Parathyroid adenoma (tissue), 2 donors: ENCODE measurements at regions not wholly inside any gene's neighbourhood (a gene's known extent, or its start where the extent isn't known, plus 50 kb on each side); places are given as distances from the start of the nearest gene placed in this dataset.

Experiments used
- H2AFZ ChIP-seq: fragments of 300-600 bp; sonication (generic); one replicate; pipeline ENCODE4 v1.7.0; 2017; ENCODE audit warnings: antibody characterized with exemption, mild to moderate bottlenecking
- H3K27ac ChIP-seq: fragments of 300-600 bp; sonication (generic); one replicate; pipeline ENCODE4 v1.7.0; 2017
- H3K27me3 ChIP-seq: fragments of 300-600 bp; sonication (generic); one replicate; pipeline ENCODE4 v1.7.0; 2017; ENCODE audit warnings: low read length; ENCODE audit not compliant: control insufficient read depth, insufficient read depth
- H3K36me3 ChIP-seq: fragments of 300-600 bp; sonication (generic); one replicate; pipeline ENCODE4 v1.7.0; 2017; ENCODE audit warnings: low read length; ENCODE audit not compliant: control insufficient read depth, insufficient read depth
- H3K4me1 ChIP-seq: fragments of 300-600 bp; sonication (generic); one replicate; pipeline ENCODE4 v1.7.0; 2017; ENCODE audit warnings: control low read depth
- H3K4me2 ChIP-seq: fragments of 300-600 bp; sonication (generic); one replicate; pipeline ENCODE4 v1.7.0; 2017; ENCODE audit warnings: low read length
- H3K4me3 ChIP-seq: fragments of 300-600 bp; sonication (generic); one replicate; pipeline ENCODE4 v1.7.0; 2017; ENCODE audit warnings: low read depth, low read length
- H3K79me2 ChIP-seq: fragments of 300-600 bp; sonication (generic); one replicate; pipeline ENCODE4 v1.7.0; 2017; ENCODE audit warnings: control low read depth
- H3K9ac ChIP-seq: fragments of 300-600 bp; sonication (generic); one replicate; pipeline ENCODE4 v1.7.0; 2017; ENCODE audit warnings: mild to moderate bottlenecking
- H3K9me3 ChIP-seq: fragments of 300-600 bp; sonication (generic); one replicate; pipeline ENCODE4 v1.7.0; 2017; ENCODE audit warnings: low read length; ENCODE audit not compliant: control insufficient read depth
- TF ChIP-seq, protein P1 (sequence below): fragments of 300-600 bp; sonication (generic); IDR thresholded peaks from one replicate; pipeline ENCODE4 v1.7.0; 2017; ENCODE audit warnings: antibody characterized with exemption, mild to moderate bottlenecking
- donor health status: primary hyperparathyroidism.

DNA sequence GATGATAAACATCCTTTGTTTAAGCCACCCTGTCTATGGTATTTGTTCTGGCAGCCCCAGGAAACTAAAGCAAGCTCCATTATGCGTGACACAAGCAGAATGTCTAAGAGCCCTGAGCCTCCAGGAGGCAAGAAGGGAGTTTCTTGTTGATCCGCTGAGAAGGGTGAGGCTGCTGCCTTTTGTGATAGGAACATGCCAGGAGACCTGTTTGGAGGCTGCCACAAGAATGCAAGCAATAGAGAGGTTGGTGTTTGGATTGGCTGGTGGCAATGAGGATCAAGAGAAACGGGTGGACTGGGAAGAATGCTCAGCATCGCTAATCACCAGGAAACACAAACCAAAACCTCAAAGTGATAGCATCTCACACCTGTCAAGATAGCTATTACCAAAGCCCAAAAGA lies 104.8 kb downstream of the ASB7 start:
- TF ChIP-seq, protein P1, sequence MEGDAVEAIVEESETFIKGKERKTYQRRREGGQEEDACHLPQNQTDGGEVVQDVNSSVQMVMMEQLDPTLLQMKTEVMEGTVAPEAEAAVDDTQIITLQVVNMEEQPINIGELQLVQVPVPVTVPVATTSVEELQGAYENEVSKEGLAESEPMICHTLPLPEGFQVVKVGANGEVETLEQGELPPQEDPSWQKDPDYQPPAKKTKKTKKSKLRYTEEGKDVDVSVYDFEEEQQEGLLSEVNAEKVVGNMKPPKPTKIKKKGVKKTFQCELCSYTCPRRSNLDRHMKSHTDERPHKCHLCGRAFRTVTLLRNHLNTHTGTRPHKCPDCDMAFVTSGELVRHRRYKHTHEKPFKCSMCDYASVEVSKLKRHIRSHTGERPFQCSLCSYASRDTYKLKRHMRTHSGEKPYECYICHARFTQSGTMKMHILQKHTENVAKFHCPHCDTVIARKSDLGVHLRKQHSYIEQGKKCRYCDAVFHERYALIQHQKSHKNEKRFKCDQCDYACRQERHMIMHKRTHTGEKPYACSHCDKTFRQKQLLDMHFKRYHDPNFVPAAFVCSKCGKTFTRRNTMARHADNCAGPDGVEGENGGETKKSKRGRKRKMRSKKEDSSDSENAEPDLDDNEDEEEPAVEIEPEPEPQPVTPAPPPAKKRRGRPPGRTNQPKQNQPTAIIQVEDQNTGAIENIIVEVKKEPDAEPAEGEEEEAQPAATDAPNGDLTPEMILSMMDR: no peak
- H3K27me3 ChIP-seq: no peaks in the 10 kb centered on the region
- no peak overlapping the region for H3K4me2 ChIP-seq
- H3K27ac ChIP-seq: no peak overlapping the region
- H3K36me3 ChIP-seq: no peaks in the 10 kb centered on the region
- no peak overlapping the region for H3K9ac ChIP-seq
- no peaks in the 10 kb centered on the region for H3K9me3 ChIP-seq
- H2AFZ ChIP-seq: no peak overlapping the region
- no peak overlapping the region for H3K4me3 ChIP-seq
- no peaks in the 10 kb centered on the region for H3K79me2 ChIP-seq
- no peaks in the 10 kb centered on the region for H3K4me1 ChIP-seq

- H3K27me3 ChIP-seq: no peaks in the 10 kb centered on the region
- H3K4me2 ChIP-seq: no peak overlapping the region
- no peak overlapping the region for H3K27ac ChIP-seq
- TF ChIP-seq, protein P1: no peak
- no peak overlapping the region for H3K9ac ChIP-seq
- H3K4me1 ChIP-seq: no peaks in the 10 kb centered on the region
- no peak overlapping the region for H3K4me3 ChIP-seq
- no peaks in the 10 kb centered on the region for H3K9me3 ChIP-seq
- H2AFZ ChIP-seq: no peak overlapping the region
- no peaks in the 10 kb centered on the region for H3K79me2 ChIP-seq
- H3K36me3 ChIP-seq: no peaks in the 10 kb centered on the region
These were observed 106.5 kb downstream of the ASB7 start for GRCh38 chr15:100708916-100709315.

DNA sequence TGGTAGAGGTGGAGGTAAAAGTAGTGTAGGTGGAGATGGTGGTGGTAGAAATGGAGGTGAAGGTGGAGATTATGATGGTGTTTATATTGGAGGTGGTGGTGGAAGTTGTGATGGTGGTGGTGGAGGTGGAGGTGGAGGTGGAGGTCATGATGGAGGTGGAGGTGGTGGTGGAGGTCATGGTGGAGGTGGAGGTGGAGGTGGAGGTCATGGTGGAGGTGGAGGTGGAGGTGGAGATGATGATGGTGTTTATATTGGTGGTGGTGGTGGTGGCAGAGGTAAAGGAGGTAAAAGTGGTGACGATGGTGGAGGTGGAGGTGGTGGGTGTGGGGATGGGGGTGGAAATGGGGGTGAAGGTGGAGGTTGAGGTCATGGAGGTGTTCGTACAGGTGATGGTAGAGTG lies 107.8 kb downstream of the ASB7 start:
- H3K36me3 ChIP-seq: no peaks in the 10 kb centered on the region
- H3K9me3 ChIP-seq: no peaks in the 10 kb centered on the region
- no peak overlapping the region for H3K27ac ChIP-seq
- H3K9ac ChIP-seq: no peak overlapping the region
- no peak overlapping the region for H2AFZ ChIP-seq
- TF ChIP-seq, protein P1: no peak
- no peaks in the 10 kb centered on the region for H3K27me3 ChIP-seq
- no peaks in the 10 kb centered on the region for H3K79me2 ChIP-seq
- no peaks in the 10 kb centered on the region for H3K4me1 ChIP-seq
- no peak overlapping the region for H3K4me2 ChIP-seq
- no peak overlapping the region for H3K4me3 ChIP-seq

DNA sequence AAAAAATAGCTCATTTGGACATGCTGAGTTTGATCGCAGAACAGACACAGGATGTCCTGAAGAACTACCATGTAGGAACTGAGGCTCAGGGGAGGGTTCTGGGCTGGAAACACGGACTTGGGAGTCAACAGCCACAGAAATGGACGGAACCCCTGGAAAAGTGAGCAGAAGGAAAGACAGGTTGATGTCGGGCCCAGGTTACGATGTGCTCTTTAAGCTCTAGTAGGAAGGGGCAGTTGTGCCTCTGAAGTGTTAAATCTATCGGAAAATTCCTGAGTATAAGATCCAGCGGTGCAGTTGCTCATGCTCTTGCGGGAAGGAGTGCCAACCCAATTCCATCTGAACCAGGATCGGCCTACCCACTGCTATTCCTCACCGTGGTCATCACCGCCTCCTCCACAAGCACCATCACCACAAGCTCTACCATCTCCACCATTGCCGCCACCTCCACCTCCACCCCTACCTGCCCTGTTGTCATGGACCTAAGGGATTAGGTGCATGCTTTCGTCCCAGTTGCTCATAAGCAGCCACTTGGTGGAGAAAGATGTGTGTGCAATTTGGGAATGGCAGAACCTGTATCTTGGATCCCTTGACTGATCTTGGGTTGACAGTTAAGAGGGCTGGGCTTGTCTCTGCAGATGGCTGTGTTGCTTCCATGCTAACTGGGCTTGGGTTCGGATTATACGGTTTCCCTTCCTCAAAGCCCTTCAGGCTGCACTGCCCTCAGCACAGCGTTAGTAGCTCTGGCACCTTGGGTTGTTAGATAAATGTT lies 108.5 kb downstream of the ASB7 start:
- no peak overlapping the region for H2AFZ ChIP-seq
- no peak overlapping the region for H3K4me2 ChIP-seq
- no peaks in the 10 kb centered on the region for H3K27me3 ChIP-seq
- H3K4me3 ChIP-seq: no peak overlapping the region
- H3K9me3 ChIP-seq: no peaks in the 10 kb centered on the region
- H3K4me1 ChIP-seq: no peaks in the 10 kb centered on the region
- no peaks in the 10 kb centered on the region for H3K36me3 ChIP-seq
- H3K79me2 ChIP-seq: no peaks in the 10 kb centered on the region
- H3K27ac ChIP-seq: no peak overlapping the region
- H3K9ac ChIP-seq: no peak overlapping the region
- TF ChIP-seq, protein P1: no peak

- Histone ChIP-seq H3K9ac (no peak overlapping the region), H3K79me2 (no peaks in the 10 kb centered on the region), H3K4me2 (no peak overlapping the region), H3K9me3 (no peaks in the 10 kb centered on the region), H2AFZ (no peak overlapping the region), H3K36me3 (no peaks in the 10 kb centered on the region), H3K4me1 (no peaks in the 10 kb centered on the region), H3K27ac (no peak overlapping the region), H3K4me3 (no peak overlapping the region), H3K27me3 (no peaks in the 10 kb centered on the region)
- TF ChIP-seq, protein P1: no peak
These were observed 109.2 kb downstream of the ASB7 start for GRCh38 chr15:100711516-100712021.
